Kidney (tissue), 13 donors: ENCODE measurements at regions not wholly inside any gene's neighbourhood (a gene's known extent, or its start where the extent isn't known, plus 50 kb on each side); places are given as distances from the start of the nearest gene placed in this dataset.

ENCODE experiments used
- DNase-seq, 5 donors: peaks; one replicate each; pipeline ENCODE4 v3.0.0-alpha.2; 2013 to 2020
- FAIRE-seq: peaks from 2 replicates; lab custom pipeline; 2012; peaks lifted over from hg19 to GRCh38; lab: Jason Lieb, UNC
- H3K27ac ChIP-seq, 2 donors: one replicate each; pipeline ENCODE4 v1.7.0; 2013; ENCODE audit warnings: low read depth in 2 of 2, low read length in 2 of 2, inconsistent platforms in 1 of 2
- H3K27me3 ChIP-seq: one replicate; pipeline ENCODE4 v1.7.1; 2013; ENCODE audit warnings: low read length, inconsistent platforms; ENCODE audit not compliant: control insufficient read depth, insufficient read depth
- H3K36me3 ChIP-seq, 3 donors: one replicate each; pipeline versions ENCODE4 v1.7.0 to v1.7.1; 2013; ENCODE audit warnings: low read length in 3 of 3, control low read depth in 1 of 3, inconsistent platforms in 1 of 3; ENCODE audit not compliant: insufficient read depth in 3 of 3, control insufficient read depth in 2 of 3
- H3K4me1 ChIP-seq, 3 donors: one replicate each; pipeline versions ENCODE4 v1.7.0 to v1.7.1; 2013; ENCODE audit warnings: low read length in 3 of 3, inconsistent platforms in 1 of 3, low read depth in 1 of 3; ENCODE audit not compliant: control insufficient read depth in 2 of 3, insufficient read depth in 2 of 3
- H3K4me3 ChIP-seq, 3 donors: one replicate each; pipeline versions ENCODE4 v1.7.0 to v1.8.1; 2013; ENCODE audit warnings: low read length in 3 of 3, control low read depth in 1 of 3, inconsistent platforms in 1 of 3
- H3K9ac ChIP-seq, 3 donors: one replicate each; pipeline versions ENCODE4 v1.7.0 to v1.7.1; 2013; ENCODE audit warnings: low read length in 3 of 3, control low read depth in 1 of 3, inconsistent platforms in 1 of 3
- H3K9me3 ChIP-seq, 3 donors: one replicate each; pipeline versions ENCODE4 v1.7.0 to v1.7.1; 2013; ENCODE audit warnings: low read length in 3 of 3, control low read depth in 1 of 3, inconsistent platforms in 1 of 3; ENCODE audit not compliant: control insufficient read depth in 2 of 3, insufficient read depth in 1 of 3
- intact Hi-C: fragments of 100-400 bp; cut with DNase I; formaldehyde crosslinking; loops from one replicate; pipeline ENCODE4 v1.11.1; 2022
- TF ChIP-seq, protein P1 (sequence below): IDR thresholded peaks from 3 replicates; pipeline ENCODE4 v1.5.1; 2012; ENCODE audit warnings: mild to moderate bottlenecking, moderate library complexity, borderline replicate concordance; ENCODE audit not compliant: insufficient read depth; ENCODE audit errors: extremely low read depth
- donor health status: control.
- donor health status: control.
- donor health status: control.
- donor health status: control.
- donor health status: control.
- donor health status: DM: yes; HTN: yes; CAD: no.
- donor health status: Normal renal cell carcinoma (clear cell type).

DNA sequence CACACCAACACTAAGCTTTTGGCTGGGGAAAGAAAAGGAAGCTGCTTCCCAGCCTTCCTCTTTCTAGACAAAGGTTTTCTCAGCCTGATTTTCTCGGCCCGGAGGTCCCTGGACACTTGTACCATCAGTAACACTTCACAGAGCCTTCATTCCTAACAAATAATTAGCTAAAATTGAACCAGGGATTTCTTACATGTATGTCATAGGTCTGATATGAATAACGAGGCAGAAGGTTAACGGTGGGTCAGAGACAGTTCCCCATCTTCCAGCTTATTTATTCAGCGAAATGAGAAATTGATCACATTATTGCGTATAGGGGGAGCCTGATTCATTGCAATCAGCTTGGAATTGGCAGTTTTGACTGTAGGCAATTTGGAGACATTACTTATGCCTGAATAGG is 142.5 kb downstream of the SALL1 start:
- H3K4me3 ChIP-seq = no peak overlapping the region

DNA sequence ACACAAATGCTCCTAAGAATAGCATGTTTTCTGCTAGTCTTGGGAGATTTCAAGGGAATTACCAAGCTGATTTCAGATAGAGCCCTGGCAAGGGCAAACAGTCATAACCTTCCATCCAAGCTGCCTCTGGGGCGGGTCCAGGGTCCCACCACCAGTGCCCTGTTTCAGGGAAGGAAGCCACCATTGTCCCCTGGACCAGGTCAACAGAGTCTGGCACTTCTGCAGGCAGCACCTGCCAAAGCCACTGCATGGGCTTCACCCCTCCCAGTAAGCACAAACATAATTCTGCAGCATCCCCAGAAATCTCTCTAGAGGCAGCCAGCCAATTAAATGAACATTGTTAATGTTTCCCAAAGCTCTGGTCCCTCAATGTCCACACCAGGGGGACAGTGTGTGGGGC is 143.0 kb downstream of the SALL1 start:
- TF ChIP-seq, protein P1, sequence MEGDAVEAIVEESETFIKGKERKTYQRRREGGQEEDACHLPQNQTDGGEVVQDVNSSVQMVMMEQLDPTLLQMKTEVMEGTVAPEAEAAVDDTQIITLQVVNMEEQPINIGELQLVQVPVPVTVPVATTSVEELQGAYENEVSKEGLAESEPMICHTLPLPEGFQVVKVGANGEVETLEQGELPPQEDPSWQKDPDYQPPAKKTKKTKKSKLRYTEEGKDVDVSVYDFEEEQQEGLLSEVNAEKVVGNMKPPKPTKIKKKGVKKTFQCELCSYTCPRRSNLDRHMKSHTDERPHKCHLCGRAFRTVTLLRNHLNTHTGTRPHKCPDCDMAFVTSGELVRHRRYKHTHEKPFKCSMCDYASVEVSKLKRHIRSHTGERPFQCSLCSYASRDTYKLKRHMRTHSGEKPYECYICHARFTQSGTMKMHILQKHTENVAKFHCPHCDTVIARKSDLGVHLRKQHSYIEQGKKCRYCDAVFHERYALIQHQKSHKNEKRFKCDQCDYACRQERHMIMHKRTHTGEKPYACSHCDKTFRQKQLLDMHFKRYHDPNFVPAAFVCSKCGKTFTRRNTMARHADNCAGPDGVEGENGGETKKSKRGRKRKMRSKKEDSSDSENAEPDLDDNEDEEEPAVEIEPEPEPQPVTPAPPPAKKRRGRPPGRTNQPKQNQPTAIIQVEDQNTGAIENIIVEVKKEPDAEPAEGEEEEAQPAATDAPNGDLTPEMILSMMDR = no peak
- Histone ChIP-seq H3K4me1 (no peaks in the 10 kb centered on the region), H3K27me3 (no peaks in the 10 kb centered on the region), H3K4me3 (no peak overlapping the region), H3K27ac (no peak overlapping the region), H3K9me3 (no peaks in the 10 kb centered on the region), H3K9ac (no peak overlapping the region), H3K36me3 (no peaks in the 10 kb centered on the region)
- no peak for DNase-seq
- no peak for FAIRE-seq
- intact Hi-C loops = no loop called here

More for the DNA sequence above, 142.5 kb downstream of the SALL1 start:
- FAIRE-seq = no peak
- Histone ChIP-seq H3K27me3 (no peaks in the 10 kb centered on the region), H3K4me1 (no peaks in the 10 kb centered on the region), H3K9ac (no peak overlapping the region), H3K9me3 (no peaks in the 10 kb centered on the region), H3K27ac (no peak overlapping the region), H3K36me3 (no peaks in the 10 kb centered on the region)
- no peak for DNase-seq
- TF ChIP-seq, protein P1 = no peak
- intact Hi-C loops = no loop called here

DNA sequence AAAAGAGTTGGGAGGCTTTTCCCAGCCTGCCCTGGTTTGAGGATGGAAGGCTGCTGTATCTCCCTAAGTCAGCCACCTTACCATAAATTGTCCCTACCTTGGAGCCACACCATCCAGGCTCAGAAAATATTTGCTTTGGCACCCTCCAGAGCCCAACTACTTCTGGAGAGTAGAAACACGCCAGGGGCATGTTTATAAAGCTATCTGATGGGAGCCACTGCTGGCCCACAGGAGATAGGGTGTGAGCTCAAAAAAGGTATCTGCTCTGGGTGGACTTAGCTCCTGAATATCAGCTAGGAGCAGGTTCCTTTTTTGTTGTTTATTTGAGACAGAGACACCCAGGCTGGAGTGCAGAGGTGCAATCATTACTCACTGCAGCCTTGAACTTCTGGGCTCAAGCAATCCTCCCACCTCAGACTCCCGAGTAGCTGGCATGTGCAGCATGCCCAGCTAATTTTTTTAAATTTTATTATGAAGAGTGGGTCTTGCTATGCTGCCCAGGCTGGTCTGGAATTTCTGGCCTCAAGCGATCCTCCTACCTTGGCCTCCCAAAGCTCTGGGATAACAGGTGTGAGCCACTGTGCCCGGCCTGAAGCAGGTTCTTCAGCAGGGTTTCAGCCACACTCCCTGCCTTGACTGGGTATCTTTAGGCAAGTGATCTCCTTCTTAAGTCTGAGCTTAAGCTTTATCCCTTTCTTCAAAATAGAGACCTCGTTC is 147.1 kb downstream of the SALL1 start:
- H3K4me3 ChIP-seq = no peak overlapping the region
- TF ChIP-seq, protein P1 = no peak
- no peak for DNase-seq
- H3K36me3 ChIP-seq = no peaks in the 10 kb centered on the region
- no peak for FAIRE-seq
- H3K9me3 ChIP-seq = no peaks in the 10 kb centered on the region
- intact Hi-C loops = no loop called here
- H3K27me3 ChIP-seq = no peaks in the 10 kb centered on the region
- no peak overlapping the region for H3K27ac ChIP-seq
- no peaks in the 10 kb centered on the region for H3K4me1 ChIP-seq
- H3K9ac ChIP-seq = no peak overlapping the region
